H9 (cell line): ENCODE measurements at regions not wholly inside any gene's neighbourhood (a gene's known extent, or its start where the extent isn't known, plus 50 kb on each side); places are given as distances from the start of the nearest gene placed in this dataset.

Experiments used
- DNase-seq: peaks from one replicate; pipeline ENCODE4 v3.0.0-alpha.2; 2017
- H2AFZ ChIP-seq: one replicate; pipeline ENCODE4 v1.6.1; 2013; ENCODE audit warnings: mild to moderate bottlenecking, low read length, control low read depth, moderate library complexity
- H2AK5ac ChIP-seq: 2 replicates; pipeline ENCODE4 v1.6.1; 2013; ENCODE audit warnings: low read length, control low read depth, mixed read lengths; ENCODE audit not compliant: insufficient read length
- H2BK120ac ChIP-seq: one replicate; pipeline ENCODE4 v1.6.1; 2013; ENCODE audit warnings: low read depth, mild to moderate bottlenecking, low read length, control low read depth, inconsistent platforms; ENCODE audit not compliant: poor library complexity, severe bottlenecking
- H2BK12ac ChIP-seq: 2 replicates; pipeline ENCODE4 v1.6.1; 2013; ENCODE audit warnings: low read length, control low read depth, mixed read lengths, low read depth; ENCODE audit not compliant: insufficient read length
- H2BK15ac ChIP-seq: 2 replicates; pipeline ENCODE4 v1.6.1; 2013; ENCODE audit warnings: low read depth, low read length, control low read depth
- H2BK20ac ChIP-seq: one replicate; pipeline ENCODE4 v1.6.1; 2013; ENCODE audit warnings: low read depth, mild to moderate bottlenecking, low read length, control low read depth, inconsistent platforms; ENCODE audit not compliant: poor library complexity, severe bottlenecking
- H2BK5ac ChIP-seq: 2 replicates; pipeline ENCODE4 v1.6.1; 2013; ENCODE audit warnings: low read length, control low read depth, mixed read lengths; ENCODE audit not compliant: insufficient read length
- H3K14ac ChIP-seq: 2 replicates; pipeline ENCODE4 v1.6.1; 2013; ENCODE audit warnings: low read length, control low read depth; ENCODE audit not compliant: insufficient read depth
- H3K18ac ChIP-seq: 2 replicates; pipeline ENCODE4 v1.6.1; 2013; ENCODE audit warnings: low read depth, mild to moderate bottlenecking, mixed read lengths, low read length, control low read depth; ENCODE audit not compliant: insufficient read length
- H3K23ac ChIP-seq: 2 replicates; pipeline ENCODE4 v1.6.1; 2013; ENCODE audit warnings: low read length, control low read depth, mixed read lengths, low read depth; ENCODE audit not compliant: insufficient read length
- H3K23me2 ChIP-seq: 2 replicates; pipeline ENCODE4 v1.6.1; 2013; ENCODE audit warnings: low read depth, mild to moderate bottlenecking, mixed read lengths, low read length, control low read depth; ENCODE audit not compliant: insufficient read length, poor library complexity, severe bottlenecking
- H3K27ac ChIP-seq: 2 replicates; pipeline ENCODE4 v1.5.1; 2013; ENCODE audit warnings: low read length, control low read depth, mixed read lengths, low read depth; ENCODE audit not compliant: insufficient read length
- H3K27me3 ChIP-seq: 2 replicates; pipeline ENCODE4 v1.6.1; 2013; ENCODE audit warnings: low read length, control low read depth, inconsistent platforms; ENCODE audit not compliant: insufficient read depth
- H3K4ac ChIP-seq: 2 replicates; pipeline ENCODE4 v1.6.1; 2013; ENCODE audit warnings: low read depth, mild to moderate bottlenecking, control low read depth, inconsistent platforms, low read length, moderate library complexity
- H3K4me1 ChIP-seq: 2 replicates; pipeline ENCODE4 v1.6.1; 2013; ENCODE audit warnings: low read length, control low read depth, inconsistent platforms; ENCODE audit not compliant: insufficient read depth
- H3K4me2 ChIP-seq: 2 replicates; pipeline ENCODE4 v1.6.1; 2013; ENCODE audit warnings: low read length, control low read depth, mixed read lengths; ENCODE audit not compliant: insufficient read length, insufficient read depth
- H3K56ac ChIP-seq: 2 replicates; pipeline ENCODE4 v1.6.1; 2013; ENCODE audit warnings: low read depth, mild to moderate bottlenecking, mixed read lengths, low read length, control low read depth; ENCODE audit not compliant: insufficient read length
- H3K79me1 ChIP-seq: 2 replicates; pipeline ENCODE4 v1.6.1; 2013; ENCODE audit warnings: low read depth, mild to moderate bottlenecking, moderate library complexity, low read length, control low read depth, inconsistent platforms; ENCODE audit not compliant: insufficient read depth, poor library complexity, severe bottlenecking
- H3K79me2 ChIP-seq: 2 replicates; pipeline ENCODE4 v1.6.1; 2013; ENCODE audit warnings: low read length, control low read depth, inconsistent platforms; ENCODE audit not compliant: insufficient read depth
- H3K9ac ChIP-seq: 2 replicates; pipeline ENCODE4 v1.6.1; 2013; ENCODE audit warnings: low read length, control low read depth, mixed read lengths; ENCODE audit not compliant: insufficient read length; ENCODE audit errors: extremely low read depth
- H3K9me3 ChIP-seq: one replicate; pipeline ENCODE4 v1.6.1; 2013; ENCODE audit warnings: low read depth, low read length, inconsistent platforms; ENCODE audit not compliant: control insufficient read depth
- H3T11ph ChIP-seq: one replicate; pipeline ENCODE4 v1.6.1; 2013; ENCODE audit warnings: mild to moderate bottlenecking, low read length, control low read depth, inconsistent platforms
- H4K20me1 ChIP-seq: one replicate; pipeline ENCODE4 v1.6.1; 2013; ENCODE audit not compliant: control insufficient read depth, insufficient read length, insufficient read depth
- H4K5ac ChIP-seq: 2 replicates; pipeline ENCODE4 v1.6.1; 2013; ENCODE audit warnings: low read depth, mild to moderate bottlenecking, mixed read lengths, low read length, control low read depth; ENCODE audit not compliant: insufficient read length
- H4K8ac ChIP-seq: replicated peaks from 2 replicates; pipeline ENCODE4 v1.6.1; 2013; ENCODE audit warnings: low read length, control low read depth, mixed read lengths, low read depth; ENCODE audit not compliant: insufficient read length
- H4K91ac ChIP-seq: 2 replicates; pipeline ENCODE4 v1.6.1; 2013; ENCODE audit warnings: low read depth, mild to moderate bottlenecking, moderate library complexity, mixed read lengths, low read length, control low read depth; ENCODE audit not compliant: insufficient read length
- H3K27ac Mint-ChIP-seq, 3 experiments: 2 replicates in 2 of 3; 3 replicates in 1 of 3; pipeline ENCODE4 v1.8.0; 2020 to 2021; ENCODE audit warnings: mixed read lengths in 3 of 3, mild to moderate bottlenecking in 1 of 3, moderate library complexity in 1 of 3
- H3K27me3 Mint-ChIP-seq: 2 replicates; pipeline ENCODE4 v1.8.0; 2021; ENCODE audit warnings: low read depth, mild to moderate bottlenecking, moderate library complexity, mixed read lengths
- H3K36me3 Mint-ChIP-seq, 3 experiments: 2 replicates in 2 of 3; 3 replicates in 1 of 3; pipeline ENCODE4 v1.8.0; 2020 to 2021; ENCODE audit warnings: low read depth in 3 of 3, mixed read lengths in 3 of 3; ENCODE audit not compliant: insufficient read depth in 1 of 3
- H3K4me1 Mint-ChIP-seq, 2 experiments: 2 replicates each; pipeline ENCODE4 v1.8.0; 2020; ENCODE audit warnings: mixed read lengths in 2 of 2
- H3K4me3 Mint-ChIP-seq, 2 experiments: 2 replicates in 1 of 2; 3 replicates in 1 of 2; pipeline ENCODE4 v1.8.0; 2020 to 2021; ENCODE audit warnings: mild to moderate bottlenecking in 2 of 2, mixed read lengths in 2 of 2, moderate library complexity in 1 of 2
- H3K9me3 Mint-ChIP-seq, 2 experiments: 2 replicates in 1 of 2; 3 replicates in 1 of 2; pipeline ENCODE4 v1.8.0; 2020; ENCODE audit warnings: mild to moderate bottlenecking in 2 of 2, mixed read lengths in 2 of 2, moderate library complexity in 1 of 2
- CTCF ChIP-seq: fragments of 200-600 bp; sonication (generic); conservative IDR thresholded peaks from 3 replicates; pipeline ENCODE4 v1.8.0; 2021; ENCODE audit warnings: antibody characterized with exemption, mild to moderate bottlenecking

- Histone ChIP-seq H3K4me1 (no peaks in the 10 kb centered on the region), H2AK5ac (no peak overlapping the region), H4K5ac (no peak overlapping the region), H4K8ac (no peak overlapping the region), H2BK15ac (no peak overlapping the region), H2AFZ (no peak overlapping the region), H3T11ph (no peak overlapping the region), H2BK20ac (no peak overlapping the region), H3K27me3 (no peaks in the 10 kb centered on the region), H3K9me3 (no peaks in the 10 kb centered on the region), H3K14ac (no peak overlapping the region), H2BK12ac (no peak overlapping the region), H3K4ac (no peak overlapping the region), H2BK5ac (no peak overlapping the region), H3K23me2 (no peaks in the 10 kb centered on the region), H4K91ac (no peak overlapping the region), H3K4me2 (no peak overlapping the region), H2BK120ac (no peak overlapping the region), H4K20me1 (no peaks in the 10 kb centered on the region), H3K56ac (no peak overlapping the region), H3K23ac (no peak overlapping the region), H3K79me1 (no peaks in the 10 kb centered on the region), H3K9ac (no peak overlapping the region), H3K79me2 (no peaks in the 10 kb centered on the region), H3K18ac (no peak overlapping the region), H3K27ac (no peak overlapping the region)
- Mint-ChIP-seq H3K36me3 (no peaks in the 10 kb centered on the region), H3K27ac (no peak overlapping the region), H3K27me3 (no peaks in the 10 kb centered on the region), H3K4me3 (no peak overlapping the region), H3K9me3 (no peaks in the 10 kb centered on the region; a peak in 1 of 5 replicates), H3K4me1 (peaks cover 7% of the 10 kb centered on the region in 2 experiments)
- no peak for TF ChIP-seq CTCF
- no peak for DNase-seq
Measured at GRCh38 chr1:219292341-219292740, 118.7 kb downstream of the LYPLAL1 start.
